ENCODE measurements at regions not wholly inside any gene's neighbourhood (a gene's known extent, or its start where the extent isn't known, plus 50 kb on each side); places are given as distances from the start of the nearest gene placed in this dataset.

GRCh38 chr2:16287831-16288230, 347.5 kb downstream of the MYCN start:
- TF ChIP-seq EP300 (IDR thresholded peaks at IDR 0.05) (no peak), CTCF (IDR thresholded peaks at IDR 0.05) (no peak), POLR2AphosphoS5 (IDR thresholded peaks at IDR 0.05) (no peak)

All from gastroesophageal sphincter (tissue), 3 donors.